H1 (cell line): ENCODE measurements at regions not wholly inside any gene's neighbourhood (a gene's known extent, or its start where the extent isn't known, plus 50 kb on each side); places are given as distances from the start of the nearest gene placed in this dataset.

ENCODE experiments used
- EGR1 ChIP-seq: IDR thresholded peaks from 2 replicates; pipeline ENCODE4 v1.6.1; 2011; ENCODE audit warnings: low read depth, low read length, borderline replicate concordance
- KDM1A ChIP-seq: fragments of 200-600, 300-600 bp; sonication (generic); IDR thresholded peaks from 2 replicates; pipeline ENCODE4 v1.7.1; 2016; ENCODE audit warnings: mild to moderate bottlenecking, low read length, borderline replicate concordance
- SP2 ChIP-seq: IDR thresholded peaks from 2 replicates; pipeline ENCODE4 v1.6.1; 2012; ENCODE audit warnings: mild to moderate bottlenecking, low read length, inconsistent platforms

- TF ChIP-seq KDM1A (no peak), EGR1 (no peak), SP2 (no peak)
- TF ChIP-seq, all 59 proteins: peak for 0
Observed at GRCh38 chr16:86193528-86194193, 294.7 kb downstream of the IRF8 start (continued).
